HepG2 (cell line): ENCODE measurements at regions not wholly inside any gene's neighbourhood (a gene's known extent, or its start where the extent isn't known, plus 50 kb on each side); places are given as distances from the start of the nearest gene placed in this dataset.

Source experiments
- ARID2 ChIP-seq: sonication (generic); formaldehyde crosslinking; IDR thresholded peaks from 2 replicates; pipeline ENCODE4 v1.8.1; 2022; ENCODE audit warnings: mild to moderate bottlenecking, missing genetic modification reagents, borderline replicate concordance
- EZH2 ChIP-seq: conservative IDR thresholded peaks from 2 replicates; pipeline ENCODE4 v1.6.1; 2012; ENCODE audit warnings: mild to moderate bottlenecking, low read depth, low read length, moderate library complexity
- GZF1 ChIP-seq: sonication (generic); formaldehyde crosslinking; IDR thresholded peaks from 2 replicates; pipeline ENCODE4 v1.5.1; 2020; ENCODE audit warnings: mild to moderate bottlenecking, missing genetic modification reagents
- IRX3 ChIP-seq: sonication (generic); formaldehyde crosslinking; IDR thresholded peaks from 2 replicates; pipeline ENCODE4 v1.8.1; 2023; ENCODE audit warnings: mild to moderate bottlenecking, low read depth, missing genetic modification reagents, borderline replicate concordance
- KDM2A ChIP-seq: sonication (generic); formaldehyde crosslinking; IDR thresholded peaks from 2 replicates; pipeline ENCODE4 v1.4.0; 2020; ENCODE audit warnings: low read depth, missing genetic modification reagents, borderline replicate concordance
- KLF13 ChIP-seq: sonication (generic); formaldehyde crosslinking; IDR thresholded peaks from 2 replicates; pipeline ENCODE4 v1.4.0; 2020; ENCODE audit warnings: mild to moderate bottlenecking, missing genetic modification reagents
- PPARG ChIP-seq: conservative IDR thresholded peaks from 2 replicates; pipeline ENCODE4 v1.6.1; 2016; ENCODE audit warnings: missing biosample characterization, missing genetic modification reagents
- ZBTB8A ChIP-seq: sonication (generic); formaldehyde crosslinking; IDR thresholded peaks from 2 replicates; pipeline ENCODE4 v1.4.0; 2020; ENCODE audit warnings: mild to moderate bottlenecking, low read depth, missing genetic modification reagents, borderline replicate concordance
- ZFP36 ChIP-seq: fragments of 150-350 bp; IDR thresholded peaks from 2 replicates; pipeline ENCODE4 v1.6.1; 2018; ENCODE audit warnings: borderline replicate concordance, low read length, low read depth; ENCODE audit not compliant: partially characterized antibody
- ZNF20 ChIP-seq: sonication (generic); formaldehyde crosslinking; IDR thresholded peaks from 2 replicates; pipeline ENCODE4 v1.4.0; 2020; ENCODE audit warnings: mild to moderate bottlenecking, moderate library complexity, missing genetic modification reagents
- ZNF264 ChIP-seq: sonication (generic); formaldehyde crosslinking; IDR thresholded peaks from 2 replicates; pipeline ENCODE4 v1.4.0; 2020; ENCODE audit warnings: missing genetic modification reagents
- ZNF460 ChIP-seq: sonication (generic); formaldehyde crosslinking; IDR thresholded peaks from 2 replicates; pipeline ENCODE4 v1.5.1; 2020; ENCODE audit warnings: missing genetic modification reagents, mild to moderate bottlenecking, borderline replicate concordance
- ZNF557 ChIP-seq: sonication (generic); formaldehyde crosslinking; IDR thresholded peaks from 2 replicates; pipeline ENCODE4 v1.4.0; 2020; ENCODE audit warnings: missing genetic modification reagents
- ZNF724P ChIP-seq: sonication (generic); formaldehyde crosslinking; IDR thresholded peaks from 2 replicates; pipeline ENCODE4 v1.8.0; 2022; ENCODE audit warnings: missing genetic modification reagents, borderline replicate concordance
- ZNF773 ChIP-seq: sonication (generic); formaldehyde crosslinking; IDR thresholded peaks from 2 replicates; pipeline ENCODE4 v1.4.0; 2020; ENCODE audit warnings: missing genetic modification reagents, borderline replicate concordance
- TF ChIP-seq, protein P1 (sequence below): IDR thresholded peaks from 2 replicates; pipeline ENCODE4 v1.6.1; 2016; ENCODE audit warnings: missing biosample characterization, missing genetic modification reagents, low read depth
- TF ChIP-seq, protein P2 (sequence below): sonication (generic); formaldehyde crosslinking; IDR thresholded peaks from 2 replicates; pipeline ENCODE4 v1.4.0; 2020; ENCODE audit warnings: mild to moderate bottlenecking, missing genetic modification reagents
- TF ChIP-seq, protein P3 (sequence below): sonication (generic); formaldehyde crosslinking; IDR thresholded peaks from 2 replicates; pipeline ENCODE4 v1.5.1; 2020; ENCODE audit warnings: mild to moderate bottlenecking, missing genetic modification reagents, borderline replicate concordance
- TF ChIP-seq, protein P4 (sequence below): sonication (generic); formaldehyde crosslinking; IDR thresholded peaks from 2 replicates; pipeline ENCODE4 v1.5.0; 2020; ENCODE audit warnings: missing genetic modification reagents, mild to moderate bottlenecking, borderline replicate concordance

DNA sequence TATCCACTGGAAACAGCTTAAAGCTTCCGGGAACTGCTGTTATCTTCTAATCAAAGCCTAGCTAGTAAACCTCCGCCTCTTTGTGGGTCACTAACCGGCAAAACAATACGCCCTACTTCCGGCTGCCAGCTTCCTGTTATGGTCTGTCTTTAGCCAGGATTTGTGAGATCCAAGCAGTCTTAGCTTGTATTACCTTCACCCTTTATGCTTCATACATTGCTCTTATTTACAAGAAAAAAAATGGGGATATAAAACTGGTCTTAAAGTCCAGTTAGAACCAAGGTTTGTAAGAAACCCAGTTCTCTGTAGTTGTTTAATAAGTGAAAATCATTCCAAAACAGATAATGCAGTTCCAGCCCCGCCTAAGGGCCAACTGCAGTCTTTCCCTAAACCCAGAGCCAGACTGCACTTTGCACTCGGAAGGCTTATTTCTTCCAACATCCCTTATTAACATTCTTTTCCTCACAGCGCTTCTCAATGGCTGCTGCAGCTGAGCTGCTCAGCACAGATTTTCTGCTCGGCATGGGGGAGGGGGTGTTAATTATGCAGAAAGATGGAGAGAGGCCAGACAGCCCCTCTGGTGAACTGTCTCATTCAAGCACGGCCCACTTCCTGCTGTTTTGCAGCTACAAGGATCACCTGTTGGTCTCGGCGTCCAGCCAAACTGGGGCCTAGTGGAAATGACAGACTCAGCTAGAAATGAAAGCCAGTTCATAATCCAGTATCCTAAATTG, 368.4 kb downstream of the KLF12 start (continued):
- TF ChIP-seq ZFP36 (no peak), ZNF773 (CRISPR knock-in tag) (no peak), KLF13 (CRISPR knock-in tag) (no peak), ZNF460 (CRISPR knock-in tag) (no peak), ZNF264 (CRISPR knock-in tag) (0 out of 2 replicates have a peak, but pooled peaks have one; percentile 22), ZNF20 (no peak), ZNF724P (CRISPR knock-in tag) (no peak), EZH2 (no peak), KDM2A (CRISPR knock-in tag) (peak; percentile 36; the same call in 1 of the 2 replicates), PPARG (no peak), ARID2 (no peak), IRX3 (CRISPR knock-in tag) (no peak), ZNF557 (CRISPR knock-in tag) (no peak), ZBTB8A (no peak), GZF1 (CRISPR knock-in tag) (no peak)
- TF ChIP-seq, protein P1, sequence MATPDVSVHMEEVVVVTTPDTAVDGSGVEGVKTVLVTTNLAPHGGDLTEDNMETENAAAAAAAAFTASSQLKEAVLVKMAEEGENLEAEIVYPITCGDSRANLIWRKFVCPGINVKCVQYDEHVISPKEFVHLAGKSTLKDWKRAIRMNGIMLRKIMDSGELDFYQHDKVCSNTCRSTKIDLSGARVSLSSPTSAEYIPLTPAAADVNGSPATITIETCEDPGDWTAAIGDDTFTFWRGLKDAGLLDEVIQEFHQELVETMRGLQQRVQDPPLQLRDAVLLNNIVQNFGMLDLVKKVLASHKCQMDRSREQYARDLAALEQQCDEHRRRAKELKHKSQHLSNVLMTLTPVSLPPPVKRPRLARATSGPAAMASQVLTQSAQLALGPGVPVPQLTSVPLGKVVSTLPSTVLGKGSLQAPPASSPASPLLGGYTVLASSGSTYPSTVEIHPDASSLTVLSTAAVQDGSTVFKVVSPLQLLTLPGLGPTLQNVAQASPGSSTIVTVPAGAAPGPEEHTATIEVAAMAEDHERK (CRISPR knock-in tag): no peak
- TF ChIP-seq, protein P2, sequence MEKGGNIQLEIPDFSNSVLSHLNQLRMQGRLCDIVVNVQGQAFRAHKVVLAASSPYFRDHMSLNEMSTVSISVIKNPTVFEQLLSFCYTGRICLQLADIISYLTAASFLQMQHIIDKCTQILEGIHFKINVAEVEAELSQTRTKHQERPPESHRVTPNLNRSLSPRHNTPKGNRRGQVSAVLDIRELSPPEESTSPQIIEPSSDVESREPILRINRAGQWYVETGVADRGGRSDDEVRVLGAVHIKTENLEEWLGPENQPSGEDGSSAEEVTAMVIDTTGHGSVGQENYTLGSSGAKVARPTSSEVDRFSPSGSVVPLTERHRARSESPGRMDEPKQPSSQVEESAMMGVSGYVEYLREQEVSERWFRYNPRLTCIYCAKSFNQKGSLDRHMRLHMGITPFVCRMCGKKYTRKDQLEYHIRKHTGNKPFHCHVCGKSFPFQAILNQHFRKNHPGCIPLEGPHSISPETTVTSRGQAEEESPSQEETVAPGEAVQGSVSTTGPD (CRISPR knock-in tag): no peak
- TF ChIP-seq, protein P3, sequence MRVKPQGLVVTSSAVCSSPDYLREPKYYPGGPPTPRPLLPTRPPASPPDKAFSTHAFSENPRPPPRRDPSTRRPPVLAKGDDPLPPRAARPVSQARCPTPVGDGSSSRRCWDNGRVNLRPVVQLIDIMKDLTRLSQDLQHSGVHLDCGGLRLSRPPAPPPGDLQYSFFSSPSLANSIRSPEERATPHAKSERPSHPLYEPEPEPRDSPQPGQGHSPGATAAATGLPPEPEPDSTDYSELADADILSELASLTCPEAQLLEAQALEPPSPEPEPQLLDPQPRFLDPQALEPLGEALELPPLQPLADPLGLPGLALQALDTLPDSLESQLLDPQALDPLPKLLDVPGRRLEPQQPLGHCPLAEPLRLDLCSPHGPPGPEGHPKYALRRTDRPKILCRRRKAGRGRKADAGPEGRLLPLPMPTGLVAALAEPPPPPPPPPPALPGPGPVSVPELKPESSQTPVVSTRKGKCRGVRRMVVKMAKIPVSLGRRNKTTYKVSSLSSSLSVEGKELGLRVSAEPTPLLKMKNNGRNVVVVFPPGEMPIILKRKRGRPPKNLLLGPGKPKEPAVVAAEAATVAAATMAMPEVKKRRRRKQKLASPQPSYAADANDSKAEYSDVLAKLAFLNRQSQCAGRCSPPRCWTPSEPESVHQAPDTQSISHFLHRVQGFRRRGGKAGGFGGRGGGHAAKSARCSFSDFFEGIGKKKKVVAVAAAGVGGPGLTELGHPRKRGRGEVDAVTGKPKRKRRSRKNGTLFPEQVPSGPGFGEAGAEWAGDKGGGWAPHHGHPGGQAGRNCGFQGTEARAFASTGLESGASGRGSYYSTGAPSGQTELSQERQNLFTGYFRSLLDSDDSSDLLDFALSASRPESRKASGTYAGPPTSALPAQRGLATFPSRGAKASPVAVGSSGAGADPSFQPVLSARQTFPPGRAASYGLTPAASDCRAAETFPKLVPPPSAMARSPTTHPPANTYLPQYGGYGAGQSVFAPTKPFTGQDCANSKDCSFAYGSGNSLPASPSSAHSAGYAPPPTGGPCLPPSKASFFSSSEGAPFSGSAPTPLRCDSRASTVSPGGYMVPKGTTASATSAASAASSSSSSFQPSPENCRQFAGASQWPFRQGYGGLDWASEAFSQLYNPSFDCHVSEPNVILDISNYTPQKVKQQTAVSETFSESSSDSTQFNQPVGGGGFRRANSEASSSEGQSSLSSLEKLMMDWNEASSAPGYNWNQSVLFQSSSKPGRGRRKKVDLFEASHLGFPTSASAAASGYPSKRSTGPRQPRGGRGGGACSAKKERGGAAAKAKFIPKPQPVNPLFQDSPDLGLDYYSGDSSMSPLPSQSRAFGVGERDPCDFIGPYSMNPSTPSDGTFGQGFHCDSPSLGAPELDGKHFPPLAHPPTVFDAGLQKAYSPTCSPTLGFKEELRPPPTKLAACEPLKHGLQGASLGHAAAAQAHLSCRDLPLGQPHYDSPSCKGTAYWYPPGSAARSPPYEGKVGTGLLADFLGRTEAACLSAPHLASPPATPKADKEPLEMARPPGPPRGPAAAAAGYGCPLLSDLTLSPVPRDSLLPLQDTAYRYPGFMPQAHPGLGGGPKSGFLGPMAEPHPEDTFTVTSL (CRISPR knock-in tag): peak; percentile 43; the same call in 1 of the 2 replicates
- TF ChIP-seq, protein P4, sequence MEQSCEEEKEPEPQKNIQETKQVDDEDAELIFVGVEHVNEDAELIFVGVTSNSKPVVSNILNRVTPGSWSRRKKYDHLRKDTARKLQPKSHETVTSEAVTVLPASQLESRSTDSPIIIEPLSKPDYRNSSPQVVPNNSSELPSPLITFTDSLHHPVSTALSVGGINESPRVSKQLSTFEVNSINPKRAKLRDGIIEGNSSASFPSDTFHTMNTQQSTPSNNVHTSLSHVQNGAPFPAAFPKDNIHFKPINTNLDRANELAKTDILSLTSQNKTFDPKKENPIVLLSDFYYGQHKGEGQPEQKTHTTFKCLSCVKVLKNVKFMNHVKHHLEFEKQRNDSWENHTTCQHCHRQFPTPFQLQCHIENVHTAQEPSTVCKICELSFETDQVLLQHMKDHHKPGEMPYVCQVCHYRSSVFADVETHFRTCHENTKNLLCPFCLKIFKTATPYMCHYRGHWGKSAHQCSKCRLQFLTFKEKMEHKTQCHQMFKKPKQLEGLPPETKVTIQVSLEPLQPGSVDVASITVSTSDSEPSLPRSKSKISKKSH (CRISPR knock-in tag): no peak
